Right renal cortex interstitium (tissue), 3 donors: ENCODE measurements at regions not wholly inside any gene's neighbourhood (a gene's known extent, or its start where the extent isn't known, plus 50 kb on each side); places are given as distances from the start of the nearest gene placed in this dataset.
"Not testable (repeated sequence)": the region's sequence is repeated elsewhere in the genome, so short reads cannot be mapped to it uniquely, and the experiment has no call there.

ENCODE experiments used
- DNase-seq, 3 donors: peaks; one replicate each; pipeline ENCODE4 v3.0.0-alpha.2; 2013; ENCODE audit warnings: low read depth in 3 of 3, low spot score in 2 of 3

DNA sequence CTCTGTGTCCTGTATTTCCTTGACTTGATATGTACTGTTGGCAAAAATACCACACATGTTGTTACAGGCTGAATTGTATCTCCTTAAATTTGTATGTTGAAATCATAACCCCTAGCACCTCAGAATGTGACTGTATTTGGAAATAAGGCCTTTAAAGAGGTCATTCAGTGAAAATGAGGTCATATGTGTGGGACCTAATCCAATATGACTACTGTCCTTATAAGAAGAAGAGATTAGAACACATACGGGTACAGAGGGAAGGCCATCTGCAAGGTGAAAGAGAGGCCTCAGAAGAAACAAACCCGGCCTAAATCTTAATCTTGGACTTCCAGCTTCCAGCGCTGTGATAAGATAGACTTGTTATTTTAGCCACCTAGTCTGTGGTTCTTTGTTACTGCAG is 202.5 kb downstream of the NUFIP1 start:
- no peak for DNase-seq

- no peak for DNase-seq
Measured at GRCh38 chr13:44785401-44785800, 203.9 kb downstream of the NUFIP1 start.

DNA sequence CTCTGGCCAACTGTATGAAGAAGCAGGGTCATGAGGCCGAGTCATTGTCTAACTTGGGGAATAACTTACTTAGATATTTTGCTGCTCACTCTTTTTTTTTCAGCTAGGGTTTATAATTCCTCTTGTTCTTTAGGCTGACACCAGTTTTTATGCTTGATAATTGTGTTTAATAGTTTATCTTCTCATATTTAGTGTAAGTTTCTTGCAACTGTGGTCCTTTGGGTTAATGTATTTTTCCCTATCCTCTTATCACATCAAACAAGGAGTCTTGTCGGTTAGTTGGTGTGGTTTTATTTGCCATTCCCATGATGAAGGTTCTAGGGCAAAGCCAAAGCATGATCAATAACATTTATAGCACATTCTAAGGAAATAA is 204.6 kb downstream of the NUFIP1 start:
- DNase-seq = no peak

GRCh38 chr13:44783994-44784707 is 205.1 kb downstream of the NUFIP1 start:
- no peak for DNase-seq

- no peak for DNase-seq
Measured at GRCh38 chr13:44780591-44781280, 204.6 kb upstream of the TSC22D1 start.

- no peak for DNase-seq
Measured at GRCh38 chr13:44778761-44779484, 202.8 kb upstream of the TSC22D1 start.

DNA sequence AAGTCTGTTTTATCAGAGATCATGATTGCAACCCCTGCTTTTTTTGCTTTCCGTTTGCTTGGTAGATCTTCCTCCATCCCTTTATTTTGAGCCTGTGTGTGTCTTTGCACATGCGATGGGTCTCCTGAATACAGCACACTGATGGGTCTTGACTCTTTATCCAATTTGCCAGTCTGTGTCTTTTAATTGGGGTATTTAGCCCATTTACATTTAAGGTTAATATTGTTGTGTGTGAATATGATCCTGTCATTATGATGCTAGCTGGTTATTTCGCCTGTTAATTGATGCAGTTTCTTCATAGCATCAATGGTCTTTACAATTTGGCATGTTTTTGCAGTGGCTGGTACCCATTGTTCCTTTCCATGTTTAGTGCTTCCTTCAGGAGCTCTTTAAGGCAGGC is 199.2 kb upstream of the TSC22D1 start:
- not testable (repeated sequence) for DNase-seq

GRCh38 chr13:44770951-44771350 is 194.8 kb upstream of the TSC22D1 start:
- no peak for DNase-seq

DNA sequence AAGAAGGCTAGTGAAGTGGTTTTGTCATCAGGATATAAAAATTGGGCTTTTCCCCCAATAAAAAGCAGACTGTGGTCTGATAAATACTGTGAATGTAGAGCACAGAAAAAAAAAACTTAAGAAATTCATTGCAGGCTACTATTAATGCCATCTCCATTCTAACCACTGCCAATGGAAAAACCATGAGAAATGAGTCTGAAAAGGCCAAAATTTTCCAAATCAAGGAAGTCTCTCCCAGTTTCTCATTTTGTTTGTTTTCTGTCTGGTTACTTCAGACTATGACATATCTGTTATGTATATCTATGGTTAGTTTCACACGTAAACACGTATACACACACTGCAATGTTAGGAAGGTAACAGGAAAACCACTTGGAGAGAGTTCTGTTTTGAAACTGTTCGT is 193.6 kb upstream of the TSC22D1 start:
- DNase-seq = no peak

GRCh38 chr13:44768775-44769581 is 192.8 kb upstream of the TSC22D1 start:
- DNase-seq = no peak

- DNase-seq = no peak
Measured at GRCh38 chr13:44768239-44768638, 192.1 kb upstream of the TSC22D1 start.

- no peak for DNase-seq
Measured at GRCh38 chr13:44765001-44765471, 188.9 kb upstream of the TSC22D1 start.

DNA sequence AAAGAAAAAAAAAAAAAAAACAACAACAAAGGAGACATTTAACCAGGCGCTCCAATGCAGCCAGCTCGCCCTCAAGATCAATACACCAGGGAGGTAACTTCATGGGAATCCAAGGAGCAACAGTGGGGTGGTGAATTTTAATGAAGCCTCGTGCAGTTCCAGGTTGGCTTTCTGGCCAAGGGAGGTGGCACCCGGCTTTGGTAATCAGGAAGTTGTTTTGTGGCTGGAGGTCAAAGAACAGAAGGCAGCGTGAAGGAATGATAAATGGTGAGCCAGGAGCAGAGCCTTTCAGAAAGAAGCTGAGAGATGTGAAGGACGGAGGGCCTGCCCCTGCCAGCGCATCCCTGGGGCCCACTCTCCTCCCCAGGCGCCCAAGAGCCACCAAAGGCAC is 188.2 kb upstream of the TSC22D1 start:
- no peak for DNase-seq

- no peak for DNase-seq
Measured at GRCh38 chr13:44763615-44764301, 187.6 kb upstream of the TSC22D1 start.

DNA sequence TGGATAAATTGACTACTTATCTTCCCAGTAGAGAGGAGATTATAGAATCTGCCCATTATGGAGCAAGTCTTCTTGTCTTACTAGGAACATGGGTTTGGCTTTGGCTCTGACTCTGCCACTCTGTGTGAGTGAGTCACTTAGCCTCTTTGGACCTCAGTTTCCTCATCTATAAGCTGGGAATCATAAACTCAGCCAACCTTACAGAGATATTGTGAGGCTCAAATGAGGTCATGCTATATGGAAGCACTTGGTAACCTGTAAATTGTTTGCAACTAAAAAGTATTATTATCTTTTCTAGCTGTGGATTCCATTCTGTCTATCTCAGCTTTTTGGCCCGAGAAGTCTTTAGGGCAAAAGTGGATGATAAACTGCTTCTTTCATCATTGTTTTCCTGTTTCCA is 186.8 kb upstream of the TSC22D1 start:
- no peak for DNase-seq

- no peak for DNase-seq
Measured at GRCh38 chr13:44760434-44760833, 184.3 kb upstream of the TSC22D1 start.

GRCh38 chr13:44759384-44760360 is 183.5 kb upstream of the TSC22D1 start:
- peak in 1 of 3 donors; percentile 51 for DNase-seq

GRCh38 chr13:44758630-44759383 is 182.7 kb upstream of the TSC22D1 start:
- DNase-seq = no peak
